Panc1 (cell line): ENCODE measurements at regions not wholly inside any gene's neighbourhood (a gene's known extent, or its start where the extent isn't known, plus 50 kb on each side); places are given as distances from the start of the nearest gene placed in this dataset.

ENCODE experiments used
- ATAC-seq: fragments of 200-7000 bp; cut with Tn5 transposase; 2 replicates; pipeline ENCODE4 v1.9.1; 2020; ENCODE audit warnings: mild to moderate bottlenecking, moderate library complexity
- BruUV-seq: library from RNA; stranded (reverse); fragments of 400-500 nt; replicated peaks from 2 replicates; lab custom pipeline; 2021; lab: Mats Ljungman, UMichigan
- CTCF ChIA-PET: fragments of 300-600 bp; sonication (Branson Sonifier 250); formaldehyde crosslinking; loops from one replicate; lab custom pipeline; 2022; ENCODE audit warnings: antibody characterized with exemption; lab: Charles Lee
- POLR2A ChIA-PET: fragments of 300-600 bp; sonication (Branson Sonifier 250); formaldehyde crosslinking; loops from one replicate; lab custom pipeline; 2022; ENCODE audit warnings: antibody characterized with exemption; lab: Charles Lee
- DNase-seq: peaks from one replicate; pipeline ENCODE4 v3.0.0-alpha.2; 2010; ENCODE audit warnings: low read depth, low spot score
- H3K27ac ChIP-seq: 2 replicates; pipeline ENCODE4 v1.5.1; 2011; ENCODE audit warnings: mild to moderate bottlenecking, low read length, inconsistent platforms
- H3K27me3 ChIP-seq: fragments of 200-500 bp; sonication (Bioruptor generic); 2 replicates; pipeline ENCODE4 v1.6.0; 2014; ENCODE audit warnings: low read length, inconsistent platforms; ENCODE audit not compliant: control insufficient read depth, insufficient read depth
- H3K36me3 ChIP-seq: fragments of 200-500 bp; sonication (Bioruptor generic); 2 replicates; pipeline ENCODE4 v1.5.1; 2014; ENCODE audit warnings: inconsistent platforms, mild to moderate bottlenecking, low read length, moderate library complexity; ENCODE audit not compliant: control insufficient read depth, insufficient read depth
- H3K4me1 ChIP-seq: 2 replicates; pipeline ENCODE4 v1.5.1; 2011; ENCODE audit warnings: inconsistent platforms, mild to moderate bottlenecking, low read length, moderate library complexity; ENCODE audit not compliant: control insufficient read depth, insufficient read depth
- H3K4me3 ChIP-seq, 2 experiments: 2 replicates each; pipeline ENCODE4 v1.5.1; 2011 to 2012; ENCODE audit warnings: low read depth in 2 of 2, low read length in 2 of 2, mild to moderate bottlenecking in 2 of 2, inconsistent platforms in 1 of 2, moderate library complexity in 1 of 2
- H3K9me3 ChIP-seq: fragments of 200-500 bp; sonication (Bioruptor generic); 2 replicates; pipeline ENCODE4 v1.5.1; 2014; ENCODE audit warnings: low read depth, mild to moderate bottlenecking, inconsistent platforms, low read length, moderate library complexity; ENCODE audit not compliant: control insufficient read depth, insufficient read depth
- POLR2AphosphoS5 ChIP-seq: IDR thresholded peaks from 2 replicates; pipeline ENCODE4 v1.6.1; 2012; ENCODE audit warnings: mild to moderate bottlenecking, low read depth, low read length, moderate library complexity
- SIN3A ChIP-seq: IDR thresholded peaks from 2 replicates; pipeline ENCODE4 v1.6.1; 2012; ENCODE audit warnings: low read depth, mild to moderate bottlenecking, low read length, moderate library complexity, borderline replicate concordance; ENCODE audit not compliant: insufficient read depth
- TCF7L2 ChIP-seq: IDR thresholded peaks from 2 replicates; pipeline ENCODE4 v1.6.1; 2011; ENCODE audit warnings: mild to moderate bottlenecking, low read depth, low read length, inconsistent platforms
- in situ Hi-C: cut with HindIII; loops from 2 replicates; pipeline ENCODE4 v1.10.0; 2016; ENCODE audit warnings: low sequenced_read_pairs, low pct_unique_long_range_greater_than_20kb
- intact Hi-C: fragments of 100-400 bp; cut with micrococcal nuclease; formaldehyde crosslinking; loops from one replicate; pipeline ENCODE4 v1.10.0; 2022; ENCODE audit not compliant: unreplicated experiment
- TF ChIP-seq, protein P1 (sequence below), 2 experiments: IDR thresholded peaks; 2 replicates each; pipeline ENCODE4 v1.6.1; 2011 to 2012; ENCODE audit warnings: low read depth in 2 of 2, control low read depth in 1 of 2, low read length in 1 of 2, mild to moderate bottlenecking in 1 of 2, moderate library complexity in 1 of 2; ENCODE audit not compliant: insufficient read depth in 1 of 2
- TF ChIP-seq, protein P2 (sequence below): fragments of 450-650 bp; IDR thresholded peaks from 2 replicates; pipeline ENCODE4 v1.5.1; 2017; ENCODE audit warnings: mild to moderate bottlenecking

DNA sequence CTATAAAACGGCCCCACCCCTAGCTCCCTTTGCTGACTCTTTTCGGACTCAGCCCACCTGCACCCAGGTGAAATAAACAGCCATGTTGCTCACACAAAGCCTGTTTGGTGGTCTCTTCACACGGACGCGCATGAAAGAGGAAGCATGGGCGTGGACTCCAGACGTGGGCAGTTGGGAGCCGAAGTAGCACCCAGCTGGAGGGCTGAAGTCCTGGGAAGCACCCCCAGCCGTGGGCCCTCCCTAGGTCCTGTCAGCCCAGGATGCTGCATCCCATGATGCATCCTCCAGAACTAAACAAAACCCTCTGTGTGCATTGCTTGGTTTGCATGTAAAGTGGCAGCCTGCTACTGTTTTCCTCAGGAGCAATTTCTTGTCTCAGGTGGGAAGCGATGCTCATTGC, 62.1 kb upstream of the CFAP46 start:
- H3K27me3 ChIP-seq: no peaks in the 10 kb centered on the region; the same call in 1 of the 2 replicates
- in situ Hi-C loops (no loop called here), intact Hi-C loops (no loop called here)
- TF ChIP-seq TCF7L2 (no peak), SIN3A (no peak), POLR2AphosphoS5 (no peak)
- TF ChIP-seq, protein P1, sequence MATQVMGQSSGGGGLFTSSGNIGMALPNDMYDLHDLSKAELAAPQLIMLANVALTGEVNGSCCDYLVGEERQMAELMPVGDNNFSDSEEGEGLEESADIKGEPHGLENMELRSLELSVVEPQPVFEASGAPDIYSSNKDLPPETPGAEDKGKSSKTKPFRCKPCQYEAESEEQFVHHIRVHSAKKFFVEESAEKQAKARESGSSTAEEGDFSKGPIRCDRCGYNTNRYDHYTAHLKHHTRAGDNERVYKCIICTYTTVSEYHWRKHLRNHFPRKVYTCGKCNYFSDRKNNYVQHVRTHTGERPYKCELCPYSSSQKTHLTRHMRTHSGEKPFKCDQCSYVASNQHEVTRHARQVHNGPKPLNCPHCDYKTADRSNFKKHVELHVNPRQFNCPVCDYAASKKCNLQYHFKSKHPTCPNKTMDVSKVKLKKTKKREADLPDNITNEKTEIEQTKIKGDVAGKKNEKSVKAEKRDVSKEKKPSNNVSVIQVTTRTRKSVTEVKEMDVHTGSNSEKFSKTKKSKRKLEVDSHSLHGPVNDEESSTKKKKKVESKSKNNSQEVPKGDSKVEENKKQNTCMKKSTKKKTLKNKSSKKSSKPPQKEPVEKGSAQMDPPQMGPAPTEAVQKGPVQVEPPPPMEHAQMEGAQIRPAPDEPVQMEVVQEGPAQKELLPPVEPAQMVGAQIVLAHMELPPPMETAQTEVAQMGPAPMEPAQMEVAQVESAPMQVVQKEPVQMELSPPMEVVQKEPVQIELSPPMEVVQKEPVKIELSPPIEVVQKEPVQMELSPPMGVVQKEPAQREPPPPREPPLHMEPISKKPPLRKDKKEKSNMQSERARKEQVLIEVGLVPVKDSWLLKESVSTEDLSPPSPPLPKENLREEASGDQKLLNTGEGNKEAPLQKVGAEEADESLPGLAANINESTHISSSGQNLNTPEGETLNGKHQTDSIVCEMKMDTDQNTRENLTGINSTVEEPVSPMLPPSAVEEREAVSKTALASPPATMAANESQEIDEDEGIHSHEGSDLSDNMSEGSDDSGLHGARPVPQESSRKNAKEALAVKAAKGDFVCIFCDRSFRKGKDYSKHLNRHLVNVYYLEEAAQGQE (IDR thresholded peaks at IDR 0.05; ENCODE audit: insufficient read depth in 1 of 2, low read depth in 2 of 2, low read length in 1 of 2): no peak
- TF ChIP-seq, protein P2, sequence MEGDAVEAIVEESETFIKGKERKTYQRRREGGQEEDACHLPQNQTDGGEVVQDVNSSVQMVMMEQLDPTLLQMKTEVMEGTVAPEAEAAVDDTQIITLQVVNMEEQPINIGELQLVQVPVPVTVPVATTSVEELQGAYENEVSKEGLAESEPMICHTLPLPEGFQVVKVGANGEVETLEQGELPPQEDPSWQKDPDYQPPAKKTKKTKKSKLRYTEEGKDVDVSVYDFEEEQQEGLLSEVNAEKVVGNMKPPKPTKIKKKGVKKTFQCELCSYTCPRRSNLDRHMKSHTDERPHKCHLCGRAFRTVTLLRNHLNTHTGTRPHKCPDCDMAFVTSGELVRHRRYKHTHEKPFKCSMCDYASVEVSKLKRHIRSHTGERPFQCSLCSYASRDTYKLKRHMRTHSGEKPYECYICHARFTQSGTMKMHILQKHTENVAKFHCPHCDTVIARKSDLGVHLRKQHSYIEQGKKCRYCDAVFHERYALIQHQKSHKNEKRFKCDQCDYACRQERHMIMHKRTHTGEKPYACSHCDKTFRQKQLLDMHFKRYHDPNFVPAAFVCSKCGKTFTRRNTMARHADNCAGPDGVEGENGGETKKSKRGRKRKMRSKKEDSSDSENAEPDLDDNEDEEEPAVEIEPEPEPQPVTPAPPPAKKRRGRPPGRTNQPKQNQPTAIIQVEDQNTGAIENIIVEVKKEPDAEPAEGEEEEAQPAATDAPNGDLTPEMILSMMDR: no peak
- H3K4me3 ChIP-seq: no peak overlapping the region
- no peaks in the 10 kb centered on the region for H3K36me3 ChIP-seq
- DNase-seq (no peak), ATAC-seq (no peak)
- no peak overlapping the region for H3K27ac ChIP-seq
- H3K4me1 ChIP-seq: peaks cover 7% of the 10 kb centered on the region
- CTCF ChIA-PET: no interaction called here
- no TSS peak for BruUV-seq
- POLR2A ChIA-PET: interaction anchor here (0.6 kb wide), 1 partner anchor 111 kb away, joined by 5 read pairs; no protein-coding TSS in a partner anchor
- H3K9me3 ChIP-seq: no peaks in the 10 kb centered on the region

DNA sequence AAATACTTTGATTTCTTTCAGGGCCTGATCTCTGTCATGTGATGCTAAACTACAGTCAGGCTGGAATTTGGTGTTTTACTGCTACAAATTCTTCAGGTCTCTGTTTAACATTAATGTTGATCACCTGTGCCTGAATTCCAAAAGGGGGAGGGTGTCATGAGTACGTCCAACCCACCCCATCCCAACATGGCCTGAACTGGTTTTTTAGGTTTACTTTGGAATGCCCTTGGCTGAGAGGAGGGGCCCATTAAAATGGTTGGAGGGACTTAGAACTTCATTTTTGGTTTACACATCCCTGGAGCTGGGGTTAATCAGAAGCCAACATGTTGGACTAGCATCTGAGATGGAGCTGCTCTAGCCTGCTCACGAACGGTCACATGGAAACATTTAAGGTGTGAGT, 60.8 kb upstream of the CFAP46 start:
- TF ChIP-seq POLR2AphosphoS5: no peak
- no peak for TF ChIP-seq TCF7L2
- TF ChIP-seq, protein P2: no peak
- TF ChIP-seq, protein P1 (IDR thresholded peaks at IDR 0.05; ENCODE audit: insufficient read depth in 1 of 2, low read depth in 2 of 2, low read length in 1 of 2): no peak
- TF ChIP-seq SIN3A: no peak
- DNase-seq (no peak), ATAC-seq (no peak)
- H3K4me3 ChIP-seq: no peak overlapping the region
- H3K36me3 ChIP-seq: no peaks in the 10 kb centered on the region
- H3K9me3 ChIP-seq: no peaks in the 10 kb centered on the region
- intact Hi-C loops (no loop called here), in situ Hi-C loops (no loop called here)
- POLR2A ChIA-PET: no interaction called here
- no TSS peak for BruUV-seq
- CTCF ChIA-PET: no interaction called here
- H3K27ac ChIP-seq: no peak overlapping the region
- H3K27me3 ChIP-seq: no peaks in the 10 kb centered on the region; the same call in 1 of the 2 replicates
- H3K4me1 ChIP-seq: no peaks in the 10 kb centered on the region
